ENCODE measurements at regions not wholly inside any gene's neighbourhood (a gene's known extent, or its start where the extent isn't known, plus 50 kb on each side); places are given as distances from the start of the nearest gene placed in this dataset.

GRCh38 chr7:85239109-85239508 is 52.3 kb upstream of the SEMA3D start:
- Histone ChIP-seq H3K9me3 (ENCODE audit: control insufficient read depth, low read length) (no peaks in the 10 kb centered on the region), H3K27ac (ENCODE audit: low read depth, low read length) (no peak overlapping the region), H3K4me3 (ENCODE audit: low read length) (no peak overlapping the region), H3K4me1 (ENCODE audit: control insufficient read depth, insufficient read depth, low read length) (peaks cover 3% of the 10 kb centered on the region), H3K27me3 (ENCODE audit: control insufficient read depth, insufficient read depth, low read length, poor library complexity, severe bottlenecking) (no peaks in the 10 kb centered on the region), H3K9ac (ENCODE audit: extremely low read depth, low read length, poor library complexity, severe bottlenecking) (no peak overlapping the region), H3K36me3 (ENCODE audit: control insufficient read depth, insufficient read depth, low read length) (no peaks in the 10 kb centered on the region)
- H3K9me3 Mint-ChIP-seq, result no peaks in the 10 kb centered on the region
- H3K36me3 Mint-ChIP-seq (ENCODE audit: low read depth), result no peaks in the 10 kb centered on the region
- no peak for TF ChIP-seq CTCF (conservative IDR thresholded peaks at IDR 0.05)
- no peak overlapping the region for H3K27ac Mint-ChIP-seq
- 91 to 96% methylated on average over 4 of the region's 4 CpGs for WGBS, 2 experiments (ENCODE audit: insufficient coverage in 1 of 2, insufficient read length in 1 of 2)
- peaks cover 7% of the 10 kb centered on the region for H3K4me1 Mint-ChIP-seq
- DNase-seq, result no peak
- no peaks in the 10 kb centered on the region for H3K27me3 Mint-ChIP-seq (ENCODE audit: insufficient read depth)
- H3K4me3 Mint-ChIP-seq, result no peak overlapping the region

GRCh38 chr7:85237721-85238120 is 50.9 kb upstream of the SEMA3D start:
- no peak overlapping the region for H3K4me3 ChIP-seq (ENCODE audit: low read length)
- H3K4me1 Mint-ChIP-seq, result peaks cover 3% of the 10 kb centered on the region
- H3K27ac Mint-ChIP-seq, result no peak overlapping the region
- peaks cover 3% of the 10 kb centered on the region for H3K4me1 ChIP-seq (ENCODE audit: control insufficient read depth, insufficient read depth, low read length)
- H3K36me3 ChIP-seq (ENCODE audit: control insufficient read depth, insufficient read depth, low read length), result no peaks in the 10 kb centered on the region
- H3K27ac ChIP-seq (ENCODE audit: low read depth, low read length), result no peak overlapping the region
- H3K9ac ChIP-seq (ENCODE audit: extremely low read depth, low read length, poor library complexity, severe bottlenecking), result no peak overlapping the region
- no peaks in the 10 kb centered on the region for H3K27me3 ChIP-seq (ENCODE audit: control insufficient read depth, insufficient read depth, low read length, poor library complexity, severe bottlenecking)
- no peaks in the 10 kb centered on the region for H3K9me3 ChIP-seq (ENCODE audit: control insufficient read depth, low read length)
- no peaks in the 10 kb centered on the region for H3K27me3 Mint-ChIP-seq (ENCODE audit: insufficient read depth)
- H3K9me3 Mint-ChIP-seq, result no peaks in the 10 kb centered on the region
- no peak overlapping the region for H3K4me3 Mint-ChIP-seq
- TF ChIP-seq CTCF (conservative IDR thresholded peaks at IDR 0.05), result no peak
- H3K36me3 Mint-ChIP-seq (ENCODE audit: low read depth), result no peaks in the 10 kb centered on the region
- no peak for DNase-seq
- 94% methylated on average over 4 of the region's 4 CpGs; no CpG with 5 or more reads in 1 of the 2 experiments for WGBS, 2 experiments (ENCODE audit: insufficient coverage in 1 of 2, insufficient read length in 1 of 2)
